ENCODE measurements at regions not wholly inside any gene's neighbourhood (a gene's known extent, or its start where the extent isn't known, plus 50 kb on each side); places are given as distances from the start of the nearest gene placed in this dataset.

- TF ChIP-seq, protein P1, sequence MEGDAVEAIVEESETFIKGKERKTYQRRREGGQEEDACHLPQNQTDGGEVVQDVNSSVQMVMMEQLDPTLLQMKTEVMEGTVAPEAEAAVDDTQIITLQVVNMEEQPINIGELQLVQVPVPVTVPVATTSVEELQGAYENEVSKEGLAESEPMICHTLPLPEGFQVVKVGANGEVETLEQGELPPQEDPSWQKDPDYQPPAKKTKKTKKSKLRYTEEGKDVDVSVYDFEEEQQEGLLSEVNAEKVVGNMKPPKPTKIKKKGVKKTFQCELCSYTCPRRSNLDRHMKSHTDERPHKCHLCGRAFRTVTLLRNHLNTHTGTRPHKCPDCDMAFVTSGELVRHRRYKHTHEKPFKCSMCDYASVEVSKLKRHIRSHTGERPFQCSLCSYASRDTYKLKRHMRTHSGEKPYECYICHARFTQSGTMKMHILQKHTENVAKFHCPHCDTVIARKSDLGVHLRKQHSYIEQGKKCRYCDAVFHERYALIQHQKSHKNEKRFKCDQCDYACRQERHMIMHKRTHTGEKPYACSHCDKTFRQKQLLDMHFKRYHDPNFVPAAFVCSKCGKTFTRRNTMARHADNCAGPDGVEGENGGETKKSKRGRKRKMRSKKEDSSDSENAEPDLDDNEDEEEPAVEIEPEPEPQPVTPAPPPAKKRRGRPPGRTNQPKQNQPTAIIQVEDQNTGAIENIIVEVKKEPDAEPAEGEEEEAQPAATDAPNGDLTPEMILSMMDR (IDR thresholded peaks at IDR 0.05; ENCODE audit: control extremely low read depth in 1 of 3, insufficient read depth in 1 of 3, low read depth in 1 of 3, low read length in 3 of 3), result no peak
- TF ChIP-seq SP1 (IDR thresholded peaks at IDR 0.05; ENCODE audit: low read depth, low read length) (no peak), ZNF274 (IDR thresholded peaks at IDR 0.05; ENCODE audit: borderline replicate concordance, extremely low read depth, low read length) (no peak), RFX5 (IDR thresholded peaks at IDR 0.05; ENCODE audit: borderline replicate concordance, low read depth, low read length) (no peak), TCF12 (IDR thresholded peaks at IDR 0.05; ENCODE audit: low read depth, low read length) (no peak), CHD1 (IDR thresholded peaks at IDR 0.05; ENCODE audit: low read depth, low read length) (no peak), CEBPB (IDR thresholded peaks at IDR 0.05; ENCODE audit: low read depth, low read length) (no peak), HDAC2 (IDR thresholded peaks at IDR 0.05; ENCODE audit: borderline replicate concordance in 1 of 2, low read depth in 2 of 2, low read length in 2 of 2) (no peak), TEAD4 (IDR thresholded peaks at IDR 0.05; ENCODE audit: low read depth, low read length) (no peak), KDM1A (IDR thresholded peaks at IDR 0.05; ENCODE audit: borderline replicate concordance, low read length) (no peak)
- TF ChIP-seq, protein P2, sequence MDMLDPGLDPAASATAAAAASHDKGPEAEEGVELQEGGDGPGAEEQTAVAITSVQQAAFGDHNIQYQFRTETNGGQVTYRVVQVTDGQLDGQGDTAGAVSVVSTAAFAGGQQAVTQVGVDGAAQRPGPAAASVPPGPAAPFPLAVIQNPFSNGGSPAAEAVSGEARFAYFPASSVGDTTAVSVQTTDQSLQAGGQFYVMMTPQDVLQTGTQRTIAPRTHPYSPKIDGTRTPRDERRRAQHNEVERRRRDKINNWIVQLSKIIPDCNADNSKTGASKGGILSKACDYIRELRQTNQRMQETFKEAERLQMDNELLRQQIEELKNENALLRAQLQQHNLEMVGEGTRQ (IDR thresholded peaks at IDR 0.05; ENCODE audit: low read length), result no peak
Measured at GRCh38 chr5:42875785-42876374, 64.2 kb upstream of the SELENOP start.
